H1 (cell line): ENCODE measurements at regions not wholly inside any gene's neighbourhood (a gene's known extent, or its start where the extent isn't known, plus 50 kb on each side); places are given as distances from the start of the nearest gene placed in this dataset.

Experiments
- JUND ChIP-seq: IDR thresholded peaks from 2 replicates; pipeline ENCODE4 v1.6.1; 2011; ENCODE audit warnings: mild to moderate bottlenecking, improper control_type of control experiment, low read length
- PHF8 ChIP-seq: fragments of 200-600 bp; sonication (generic); conservative IDR thresholded peaks from 2 replicates; pipeline ENCODE4 v1.7.1; 2012; ENCODE audit warnings: low read depth, mild to moderate bottlenecking, inconsistent platforms, low read length, moderate library complexity
- SIN3A ChIP-seq, 2 experiments: IDR thresholded peaks in 1 of 2; conservative IDR thresholded peaks in 1 of 2; 2 replicates each; pipeline ENCODE4 v1.6.1; 2011 to 2012; ENCODE audit warnings: low read length in 2 of 2, improper control_type of control experiment in 1 of 2, low read depth in 1 of 2, mild to moderate bottlenecking in 1 of 2
- SP2 ChIP-seq: IDR thresholded peaks from 2 replicates; pipeline ENCODE4 v1.6.1; 2012; ENCODE audit warnings: mild to moderate bottlenecking, low read length, inconsistent platforms
- TAF1 ChIP-seq: IDR thresholded peaks from 2 replicates; pipeline ENCODE4 v1.6.1; 2011; ENCODE audit warnings: mild to moderate bottlenecking, low read depth, low read length

DNA sequence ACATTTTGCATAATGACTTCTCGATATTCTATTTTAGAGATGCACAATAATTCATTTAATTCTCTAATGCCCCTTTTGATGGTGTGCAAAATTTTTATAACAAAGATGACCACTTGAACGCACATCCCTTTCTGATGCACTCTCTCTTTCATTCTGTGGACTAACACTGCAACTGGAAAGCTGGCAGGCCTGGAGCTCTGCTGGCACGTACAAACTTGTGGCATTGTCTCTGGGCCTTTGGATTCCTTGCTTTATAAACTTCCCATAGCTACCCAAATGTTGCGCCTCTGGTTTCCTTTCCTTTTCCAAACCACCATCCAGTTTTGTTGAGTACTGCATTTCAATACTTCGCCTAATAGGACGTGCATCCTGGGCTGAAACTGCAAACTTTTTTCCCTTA, 194.5 kb upstream of the CFAP20DC start (continued):
- no peak for TF ChIP-seq TAF1
- TF ChIP-seq JUND, result no peak
- no peak for TF ChIP-seq PHF8
- TF ChIP-seq SP2, result no peak
- no peak for TF ChIP-seq SIN3A (conservative IDR thresholded peaks at IDR 0.05 in 1 of 2, IDR thresholded peaks at IDR 0.05 in 1 of 2; ENCODE audit: low read depth in 1 of 2, low read length in 2 of 2)
